ENCODE measurements at regions not wholly inside any gene's neighbourhood (a gene's known extent, or its start where the extent isn't known, plus 50 kb on each side); places are given as distances from the start of the nearest gene placed in this dataset.

- no peak for ATAC-seq (ENCODE audit: insufficient read depth, low read depth)
- Histone ChIP-seq H3K9me3 (ENCODE audit: insufficient read depth, low read length, severe bottlenecking) (no peaks in the 10 kb centered on the region), H3K9ac (ENCODE audit: low read depth, low read length) (no peak overlapping the region), H3K27me3 (ENCODE audit: insufficient read depth, low read length, poor library complexity) (no peaks in the 10 kb centered on the region), H3K4me3 (ENCODE audit: low read depth in 1 of 2, low read length in 2 of 2) (no peak overlapping the region), H4K20me1 (ENCODE audit: insufficient read depth, low read length) (no peaks in the 10 kb centered on the region), H3K36me3 (ENCODE audit: insufficient read depth, low read length) (no peaks in the 10 kb centered on the region), H3K4me2 (ENCODE audit: insufficient read depth, low read length) (no peak overlapping the region), H2AFZ (ENCODE audit: low read depth, low read length) (no peak overlapping the region), H3K79me2 (ENCODE audit: insufficient read depth, low read length) (no peaks in the 10 kb centered on the region), H3K4me1 (ENCODE audit: insufficient read depth, low read length) (no peaks in the 10 kb centered on the region), H3K27ac (ENCODE audit: low read length) (no peak overlapping the region)
- TF ChIP-seq EZH2 (IDR thresholded peaks at IDR 0.05; ENCODE audit: borderline replicate concordance, low read depth, low read length, severe bottlenecking) (no peak), CTCF (IDR thresholded peaks at IDR 0.05; ENCODE audit: borderline replicate concordance, extremely low read depth, low read length, poor library complexity, severe bottlenecking) (no peak)
- DNase-seq, result no peak
These were observed 720.7 kb downstream of the OLFM4 start for GRCh38 chr13:53749306-53749705.

GRCh38 chr13:53759016-53759415 is 730.4 kb downstream of the OLFM4 start:
- Histone ChIP-seq H3K27me3 (ENCODE audit: insufficient read depth, low read length, poor library complexity) (no peaks in the 10 kb centered on the region), H3K4me3 (ENCODE audit: low read depth in 1 of 2, low read length in 2 of 2) (no peak overlapping the region), H3K9me3 (ENCODE audit: insufficient read depth, low read length, severe bottlenecking) (peaks cover 4% of the 10 kb centered on the region), H3K27ac (ENCODE audit: low read length) (no peak overlapping the region), H3K79me2 (ENCODE audit: insufficient read depth, low read length) (no peaks in the 10 kb centered on the region), H3K9ac (ENCODE audit: low read depth, low read length) (no peak overlapping the region), H2AFZ (ENCODE audit: low read depth, low read length) (no peak overlapping the region), H3K4me1 (ENCODE audit: insufficient read depth, low read length) (no peaks in the 10 kb centered on the region), H3K4me2 (ENCODE audit: insufficient read depth, low read length) (no peak overlapping the region), H4K20me1 (ENCODE audit: insufficient read depth, low read length) (no peaks in the 10 kb centered on the region), H3K36me3 (ENCODE audit: insufficient read depth, low read length) (no peaks in the 10 kb centered on the region)
- ATAC-seq (ENCODE audit: insufficient read depth, low read depth) (no peak), DNase-seq (no peak)
- TF ChIP-seq CTCF (IDR thresholded peaks at IDR 0.05; ENCODE audit: borderline replicate concordance, extremely low read depth, low read length, poor library complexity, severe bottlenecking) (no peak), EZH2 (IDR thresholded peaks at IDR 0.05; ENCODE audit: borderline replicate concordance, low read depth, low read length, severe bottlenecking) (no peak)

DNA sequence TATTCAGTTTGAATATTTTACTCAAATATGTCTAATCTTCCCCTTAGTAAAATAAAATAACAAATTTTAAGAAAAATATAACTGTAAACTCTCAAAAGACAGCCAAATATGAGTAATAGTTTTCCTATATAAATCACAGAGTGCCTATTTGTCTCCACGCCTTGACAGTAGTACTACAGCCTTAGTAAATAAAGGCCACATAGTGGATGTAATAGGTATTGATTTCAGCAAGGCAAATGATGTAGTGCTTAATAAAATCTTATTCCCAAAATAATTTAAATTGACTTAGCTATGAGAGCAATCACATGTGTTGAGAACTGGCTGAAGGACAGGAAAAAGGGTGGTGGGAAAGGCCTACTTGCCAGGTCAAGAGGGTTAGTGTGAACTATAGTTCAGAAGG is 747.2 kb downstream of the OLFM4 start:
- no peak for TF ChIP-seq EZH2 (IDR thresholded peaks at IDR 0.05; ENCODE audit: borderline replicate concordance, low read depth, low read length, severe bottlenecking)
- no peak for TF ChIP-seq CTCF (IDR thresholded peaks at IDR 0.05; ENCODE audit: borderline replicate concordance, extremely low read depth, low read length, poor library complexity, severe bottlenecking)
- Histone ChIP-seq H3K27me3 (ENCODE audit: insufficient read depth, low read length, poor library complexity) (no peaks in the 10 kb centered on the region), H3K9me3 (ENCODE audit: insufficient read depth, low read length, severe bottlenecking) (no peaks in the 10 kb centered on the region), H3K27ac (ENCODE audit: low read length) (no peak overlapping the region), H4K20me1 (ENCODE audit: insufficient read depth, low read length) (no peaks in the 10 kb centered on the region), H2AFZ (ENCODE audit: low read depth, low read length) (no peak overlapping the region), H3K36me3 (ENCODE audit: insufficient read depth, low read length) (no peaks in the 10 kb centered on the region), H3K4me2 (ENCODE audit: insufficient read depth, low read length) (no peak overlapping the region), H3K9ac (ENCODE audit: low read depth, low read length) (no peak overlapping the region), H3K4me3 (ENCODE audit: low read depth in 1 of 2, low read length in 2 of 2) (no peak overlapping the region), H3K79me2 (ENCODE audit: insufficient read depth, low read length) (no peaks in the 10 kb centered on the region), H3K4me1 (ENCODE audit: insufficient read depth, low read length) (no peaks in the 10 kb centered on the region)
- ATAC-seq (ENCODE audit: insufficient read depth, low read depth) (no peak), DNase-seq (no peak)

DNA sequence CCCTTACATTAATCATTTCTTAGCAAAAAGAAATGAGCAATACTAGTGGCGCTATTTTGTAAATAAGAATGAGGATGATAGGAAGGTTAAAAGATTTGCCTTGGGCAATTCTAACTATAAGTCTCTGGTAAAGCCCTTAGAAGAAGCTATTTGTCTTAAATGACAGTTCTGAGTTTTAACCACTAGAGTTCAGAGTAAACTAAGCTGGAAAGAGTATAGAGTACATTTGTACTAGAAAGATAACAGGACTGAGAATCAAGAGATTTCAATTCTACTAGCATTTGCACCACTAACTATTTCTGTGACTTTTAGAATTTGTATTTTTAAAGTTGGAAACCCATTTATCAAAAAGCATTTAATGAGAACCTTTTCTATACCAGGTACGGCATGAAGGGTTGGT is 750.3 kb downstream of the OLFM4 start:
- Histone ChIP-seq H3K79me2 (ENCODE audit: insufficient read depth, low read length) (no peaks in the 10 kb centered on the region), H2AFZ (ENCODE audit: low read depth, low read length) (no peak overlapping the region), H3K27me3 (ENCODE audit: insufficient read depth, low read length, poor library complexity) (no peaks in the 10 kb centered on the region), H3K27ac (ENCODE audit: low read length) (no peak overlapping the region), H3K9me3 (ENCODE audit: insufficient read depth, low read length, severe bottlenecking) (no peaks in the 10 kb centered on the region), H3K4me1 (ENCODE audit: insufficient read depth, low read length) (no peaks in the 10 kb centered on the region), H3K4me2 (ENCODE audit: insufficient read depth, low read length) (no peak overlapping the region), H3K4me3 (ENCODE audit: low read depth in 1 of 2, low read length in 2 of 2) (no peak overlapping the region), H3K36me3 (ENCODE audit: insufficient read depth, low read length) (no peaks in the 10 kb centered on the region), H3K9ac (ENCODE audit: low read depth, low read length) (no peak overlapping the region), H4K20me1 (ENCODE audit: insufficient read depth, low read length) (no peaks in the 10 kb centered on the region)
- ATAC-seq (ENCODE audit: insufficient read depth, low read depth) (no peak), DNase-seq (no peak)
- TF ChIP-seq CTCF (IDR thresholded peaks at IDR 0.05; ENCODE audit: borderline replicate concordance, extremely low read depth, low read length, poor library complexity, severe bottlenecking) (no peak), EZH2 (IDR thresholded peaks at IDR 0.05; ENCODE audit: borderline replicate concordance, low read depth, low read length, severe bottlenecking) (no peak)
